Smooth muscle cell (in vitro differentiated cells): ENCODE measurements at regions not wholly inside any gene's neighbourhood (a gene's known extent, or its start where the extent isn't known, plus 50 kb on each side); places are given as distances from the start of the nearest gene placed in this dataset.

Experiments
- DNase-seq: peaks from one replicate; lab custom pipeline; 2025; ENCODE audit not compliant: unreplicated experiment; lab: John Stamatoyannopoulos, UW
- H2AFZ ChIP-seq: fragments of 200-600 bp; sonication (generic); 2 replicates; pipeline ENCODE4 v1.6.0; 2016; ENCODE audit warnings: antibody characterized with exemption, low read depth, mild to moderate bottlenecking
- H3F3A ChIP-seq: fragments of 200-600 bp; sonication (generic); 2 replicates; pipeline ENCODE4 v1.6.0; 2017; ENCODE audit warnings: antibody characterized with exemption, low read depth
- H3K27ac ChIP-seq: fragments of 200-600 bp; sonication (generic); 2 replicates; pipeline ENCODE4 v1.5.1; 2016; ENCODE audit warnings: low read depth, mild to moderate bottlenecking
- H3K27me3 ChIP-seq: fragments of 200-600 bp; sonication (generic); 2 replicates; pipeline ENCODE4 v1.6.1; 2016; ENCODE audit warnings: low read depth, mild to moderate bottlenecking
- H3K36me3 ChIP-seq: fragments of 200-600 bp; sonication (generic); 2 replicates; pipeline ENCODE4 v1.5.1; 2016; ENCODE audit warnings: low read depth
- H3K4me1 ChIP-seq: fragments of 200-600 bp; sonication (generic); 2 replicates; pipeline ENCODE4 v1.5.1; 2016; ENCODE audit warnings: low read depth
- H3K4me2 ChIP-seq: fragments of 200-600 bp; sonication (generic); 2 replicates; pipeline ENCODE4 v1.6.0; 2016; ENCODE audit warnings: mild to moderate bottlenecking
- H3K4me3 ChIP-seq: fragments of 200-600 bp; sonication (generic); 2 replicates; pipeline ENCODE4 v1.5.1; 2016; ENCODE audit warnings: mild to moderate bottlenecking
- H3K79me2 ChIP-seq: fragments of 200-600 bp; sonication (generic); 2 replicates; pipeline ENCODE4 v1.6.0; 2016; ENCODE audit warnings: low read depth, mild to moderate bottlenecking
- H3K9ac ChIP-seq: fragments of 200-600 bp; sonication (generic); 2 replicates; pipeline ENCODE4 v1.6.0; 2016; ENCODE audit warnings: low read depth
- H3K9me3 ChIP-seq: fragments of 200-600 bp; sonication (generic); replicated peaks from 2 replicates; pipeline ENCODE4 v1.5.1; 2016; ENCODE audit warnings: low read depth
- H4K20me1 ChIP-seq: fragments of 200-600 bp; sonication (generic); 2 replicates; pipeline ENCODE4 v1.6.0; 2016; ENCODE audit warnings: low read depth
- CTCF ChIP-seq: fragments of 200-600 bp; sonication (generic); IDR thresholded peaks from 2 replicates; pipeline ENCODE4 v1.5.1; 2017; ENCODE audit warnings: borderline replicate concordance, mild to moderate bottlenecking, antibody characterized with exemption; ENCODE audit not compliant: insufficient read depth, poor library complexity, severe bottlenecking
- WGBS: methylation state at CpG from one replicate; pipeline ENCODE4 v1.1.7; 2016; ENCODE audit warnings: low lambda C conversion rate; 5-methylcytosine and 5-hydroxymethylcytosine counted together

- TF ChIP-seq CTCF, result no peak
- Histone ChIP-seq H3K4me1 (no peaks in the 10 kb centered on the region), H3K9me3 (no peaks in the 10 kb centered on the region), H3K27me3 (peaks cover 16% of the 10 kb centered on the region), H3K27ac (no peak overlapping the region), H3K4me2 (no peak overlapping the region), H4K20me1 (no peaks in the 10 kb centered on the region), H3K9ac (no peak overlapping the region), H3F3A (no peaks in the 10 kb centered on the region), H2AFZ (no peak overlapping the region), H3K79me2 (no peaks in the 10 kb centered on the region), H3K4me3 (no peak overlapping the region), H3K36me3 (no peaks in the 10 kb centered on the region)
- no peak for DNase-seq
- WGBS, result 38% methylated on average over 3 of the region's 3 CpGs
Observed at GRCh38 chr16:77541165-77541564, 106.3 kb upstream of the ADAMTS18 start.

GRCh38 chr16:77548151-77548550 is 113.3 kb upstream of the ADAMTS18 start:
- no peaks in the 10 kb centered on the region for H3F3A ChIP-seq
- no peaks in the 10 kb centered on the region for H3K79me2 ChIP-seq
- WGBS, result 87% methylated on average over 4 of the region's 4 CpGs
- no peak overlapping the region for H3K4me3 ChIP-seq
- no peak for DNase-seq
- H2AFZ ChIP-seq, result no peak overlapping the region
- no peak for TF ChIP-seq CTCF
- no peaks in the 10 kb centered on the region for H3K9me3 ChIP-seq
- H3K36me3 ChIP-seq, result no peaks in the 10 kb centered on the region
- no peaks in the 10 kb centered on the region for H3K4me1 ChIP-seq
- no peak overlapping the region for H3K27ac ChIP-seq
- H3K27me3 ChIP-seq, result peaks cover 8% of the 10 kb centered on the region
- H3K4me2 ChIP-seq, result no peak overlapping the region
- H4K20me1 ChIP-seq, result no peaks in the 10 kb centered on the region
- H3K9ac ChIP-seq, result no peak overlapping the region

GRCh38 chr16:77548766-77549165 is 113.9 kb upstream of the ADAMTS18 start:
- no peak overlapping the region for H2AFZ ChIP-seq
- H3K4me2 ChIP-seq, result no peak overlapping the region
- H4K20me1 ChIP-seq, result no peaks in the 10 kb centered on the region
- no peaks in the 10 kb centered on the region for H3K79me2 ChIP-seq
- H3K27me3 ChIP-seq, result peaks cover 8% of the 10 kb centered on the region
- no peaks in the 10 kb centered on the region for H3K9me3 ChIP-seq
- no peaks in the 10 kb centered on the region for H3K4me1 ChIP-seq
- H3F3A ChIP-seq, result no peaks in the 10 kb centered on the region
- no peak overlapping the region for H3K27ac ChIP-seq
- H3K9ac ChIP-seq, result no peak overlapping the region
- H3K36me3 ChIP-seq, result no peaks in the 10 kb centered on the region
- no peak for DNase-seq
- WGBS, result 83% methylated on average over 2 of the region's 2 CpGs
- no peak overlapping the region for H3K4me3 ChIP-seq
- TF ChIP-seq CTCF, result no peak

GRCh38 chr16:77549876-77550275 is 115.0 kb upstream of the ADAMTS18 start:
- Histone ChIP-seq H2AFZ (no peak overlapping the region), H3K79me2 (no peaks in the 10 kb centered on the region), H3K9me3 (no peaks in the 10 kb centered on the region), H3K27ac (no peak overlapping the region), H3K4me1 (no peaks in the 10 kb centered on the region), H3K4me2 (no peak overlapping the region), H3F3A (no peaks in the 10 kb centered on the region), H3K27me3 (peaks cover 2% of the 10 kb centered on the region), H3K9ac (no peak overlapping the region), H3K36me3 (no peaks in the 10 kb centered on the region), H3K4me3 (no peak overlapping the region), H4K20me1 (no peaks in the 10 kb centered on the region)
- no peak for TF ChIP-seq CTCF
- WGBS, result 66% methylated on average over 7 of the region's 7 CpGs
- no peak for DNase-seq
